Umbilical cord (tissue), 1 donor: ENCODE measurements at regions not wholly inside any gene's neighbourhood (a gene's known extent, or its start where the extent isn't known, plus 50 kb on each side); places are given as distances from the start of the nearest gene placed in this dataset.
A peak's percentile ranks its signal among the peaks of the same experiment; 100 is the strongest.

Experiments
- DNase-seq: peaks from one replicate; pipeline ENCODE4 v3.0.0-alpha.2; 2015; ENCODE audit warnings: low spot score

GRCh38 chr14:104512061-104512460 lies 67.5 kb upstream of the C14orf180 start:
- no peak for DNase-seq

DNA sequence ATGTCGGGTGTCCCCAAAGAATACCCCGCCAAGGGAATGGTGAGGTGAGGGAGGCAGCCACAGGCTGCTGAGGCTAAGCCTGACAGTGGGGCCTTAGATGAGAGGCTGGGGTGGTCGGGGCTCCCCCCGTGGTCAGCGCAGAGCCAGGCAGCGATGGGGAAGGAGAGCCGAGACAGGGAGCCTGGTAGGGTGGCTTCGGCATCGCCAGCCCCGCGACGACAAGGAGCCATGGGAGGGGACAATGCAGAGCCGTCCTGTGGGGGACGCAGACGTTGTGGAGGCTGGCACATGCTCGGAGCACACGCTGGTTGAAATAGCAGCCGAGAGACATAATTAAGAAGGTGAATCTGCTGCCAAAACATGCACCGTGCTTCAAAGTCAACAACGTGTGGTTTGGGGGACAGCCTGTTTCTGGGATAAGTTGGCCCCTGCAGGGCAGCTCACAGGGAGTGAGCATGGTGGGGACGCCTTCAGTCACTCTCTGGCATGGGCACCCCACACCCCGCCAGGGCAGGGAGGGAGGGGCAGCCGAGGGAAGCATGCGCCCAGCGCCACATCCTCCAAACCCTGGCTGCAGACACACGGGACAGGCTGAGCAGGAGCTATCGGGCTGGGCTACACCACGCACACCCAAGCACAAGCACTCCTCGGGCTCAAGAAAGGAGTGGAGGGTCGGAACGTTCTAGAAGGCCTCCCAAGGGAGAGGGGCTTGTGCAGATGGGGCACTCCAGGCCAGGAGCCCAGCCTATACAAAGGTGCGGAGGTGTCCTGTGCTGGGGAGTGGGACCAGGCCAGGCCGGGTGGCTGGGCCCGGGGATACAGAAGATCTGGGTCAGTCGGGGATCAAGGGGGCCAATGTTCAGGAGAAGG lies 66.6 kb upstream of the C14orf180 start:
- no peak for DNase-seq

DNA sequence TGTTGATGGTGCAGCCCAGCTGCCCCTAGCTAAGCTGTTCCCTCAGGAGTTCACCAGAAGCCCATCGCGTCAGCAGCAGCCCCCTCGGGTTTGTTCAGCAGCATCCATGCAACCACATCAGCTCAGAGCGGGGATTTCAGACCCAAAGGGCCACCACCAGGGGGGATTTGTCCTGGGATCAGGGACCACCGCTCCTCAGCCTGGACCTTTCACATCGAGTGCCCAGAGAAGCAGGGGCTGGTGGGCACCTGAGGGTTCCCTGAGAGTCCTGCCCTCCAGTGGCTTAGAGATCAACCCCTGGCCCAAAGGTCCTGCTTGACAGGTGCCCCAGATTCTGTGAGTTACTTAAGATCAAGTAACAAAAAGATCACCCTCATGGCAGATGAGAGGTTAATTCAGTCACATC lies 65.9 kb upstream of the C14orf180 start:
- no peak for DNase-seq

- DNase-seq: no peak
Observed at GRCh38 chr14:104514156-104514848, 65.3 kb upstream of the C14orf180 start.

DNA sequence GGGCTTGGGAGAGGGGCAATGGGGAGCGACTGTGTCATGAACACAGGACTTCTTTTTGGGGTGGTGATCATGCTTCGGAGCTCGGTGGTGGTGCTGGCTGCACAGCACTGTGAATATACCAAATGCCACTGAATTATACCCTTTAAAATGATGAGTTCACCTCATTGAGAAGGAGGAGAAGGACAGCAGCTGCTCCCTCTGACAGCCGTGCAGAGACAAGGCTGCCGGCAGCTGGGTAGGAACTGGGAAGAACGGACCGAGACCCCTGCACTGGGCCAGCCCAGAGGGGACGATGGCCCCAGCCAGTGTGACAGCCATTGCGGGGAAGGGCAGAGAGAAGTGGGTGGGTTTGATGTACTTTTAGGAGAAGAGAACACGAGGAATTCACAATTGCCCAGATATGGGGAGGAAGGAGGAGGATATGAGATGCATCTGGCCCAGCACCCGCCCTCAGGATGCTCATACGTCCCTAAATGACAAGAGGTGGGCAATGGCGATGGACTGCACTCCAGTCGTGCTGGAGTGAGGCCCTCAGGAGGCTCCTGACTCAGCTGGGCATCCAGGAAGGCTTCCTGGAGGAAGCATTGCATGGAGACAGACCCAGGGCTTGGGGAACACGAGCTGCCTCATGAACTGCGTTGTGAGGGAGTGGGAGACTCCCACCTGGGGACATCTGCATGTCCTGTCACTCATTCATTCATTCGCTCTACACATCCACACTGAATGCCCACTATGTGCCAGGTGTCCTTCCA lies 64.3 kb upstream of the C14orf180 start:
- DNase-seq: no peak

GRCh38 chr14:104515811-104516780 lies 63.5 kb upstream of the C14orf180 start:
- no peak for DNase-seq

DNA sequence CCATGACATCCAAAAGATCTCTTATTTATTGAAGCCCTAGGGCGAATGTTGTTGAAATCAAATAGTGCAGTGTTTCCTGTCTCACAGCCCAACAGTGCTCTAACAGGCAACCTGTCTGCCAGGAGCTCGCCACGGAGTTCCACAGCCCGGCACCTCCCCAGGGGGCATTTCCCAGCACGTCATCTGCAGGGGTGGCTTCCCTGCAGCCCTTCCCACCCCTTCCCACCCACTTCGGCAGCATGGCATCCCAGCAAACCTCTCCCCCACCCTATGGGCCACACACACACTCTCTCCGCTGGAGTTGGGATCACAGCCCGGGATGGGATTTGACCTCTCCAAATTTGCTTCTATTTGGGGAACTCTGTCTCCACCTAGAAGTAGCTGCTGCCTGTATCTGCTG lies 62.7 kb upstream of the C14orf180 start:
- no peak for DNase-seq

- no peak for DNase-seq
Observed at GRCh38 chr14:104517426-104517825, 62.1 kb upstream of the C14orf180 start.

- DNase-seq: no peak
Observed at GRCh38 chr14:104517867-104518266, 61.7 kb upstream of the C14orf180 start.

GRCh38 chr14:104518659-104519350 lies 60.8 kb upstream of the C14orf180 start:
- peak; percentile 24 for DNase-seq

DNA sequence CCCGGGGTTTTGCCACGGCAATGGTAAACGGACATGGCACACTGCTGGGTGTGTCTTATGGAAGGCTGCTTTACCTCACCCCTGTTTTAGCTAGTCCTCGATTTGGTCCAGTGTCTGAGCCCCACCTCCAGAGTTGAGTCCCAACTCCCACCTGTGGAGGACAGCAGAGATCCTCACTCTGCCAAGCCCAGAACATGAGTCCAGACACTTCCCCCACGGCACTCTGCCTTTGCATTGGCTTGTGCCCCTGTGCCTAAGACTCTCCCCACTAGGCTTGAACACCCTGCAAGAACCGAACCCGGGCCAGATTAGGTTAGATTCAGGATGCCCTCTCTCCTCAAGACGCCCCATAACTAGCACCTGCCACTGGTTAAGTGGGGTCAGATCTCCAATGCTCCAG lies 59.8 kb upstream of the C14orf180 start:
- no peak for DNase-seq

- no peak for DNase-seq
Observed at GRCh38 chr14:104520620-104521410, 58.7 kb upstream of the C14orf180 start.

DNA sequence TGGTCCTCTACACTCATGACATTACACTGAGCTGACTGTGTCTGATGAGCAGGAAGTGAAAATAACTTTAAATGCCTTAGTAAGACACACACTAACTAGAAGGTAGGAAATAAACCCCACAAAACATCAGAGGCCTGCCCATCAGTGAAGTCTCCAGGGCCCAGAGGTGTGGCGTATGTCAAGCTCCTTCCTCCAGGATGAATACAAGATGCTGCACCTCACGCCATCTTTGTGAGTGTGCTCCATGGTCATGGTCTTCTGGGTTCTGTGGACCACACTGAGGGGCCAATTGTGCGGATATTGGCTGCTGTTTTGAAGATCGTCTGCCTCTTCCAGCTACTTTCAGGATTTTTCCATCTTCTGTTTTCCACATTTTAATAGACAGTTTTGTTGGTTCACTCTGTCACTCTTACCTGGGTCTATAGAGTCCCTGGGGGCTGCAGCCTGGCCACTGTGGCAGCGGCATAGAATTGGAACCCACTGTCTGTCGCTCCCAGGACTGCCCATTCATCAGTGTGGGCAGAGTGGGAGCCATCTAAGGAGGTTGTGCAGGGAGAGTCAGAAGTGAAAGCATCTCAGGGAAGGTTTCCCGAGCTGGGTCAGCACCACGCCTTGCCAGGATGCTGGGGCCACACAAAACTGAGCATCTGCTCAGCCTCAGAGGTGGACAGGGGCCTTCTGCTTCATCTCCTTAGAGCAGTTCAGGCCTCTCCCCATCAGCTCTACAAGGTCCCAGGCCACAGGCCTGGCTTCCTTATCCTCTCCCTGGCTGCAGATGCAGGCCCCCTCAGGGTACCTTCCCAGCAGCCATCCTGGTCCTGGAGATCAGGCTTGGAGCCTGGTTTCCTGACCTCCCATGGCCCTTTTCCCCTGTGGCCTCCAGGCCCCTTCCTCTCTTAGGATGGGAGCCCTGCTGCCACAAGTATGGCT lies 57.5 kb upstream of the C14orf180 start:
- DNase-seq: no peak

GRCh38 chr14:104522926-104523545 lies 56.5 kb upstream of the C14orf180 start:
- no peak for DNase-seq

DNA sequence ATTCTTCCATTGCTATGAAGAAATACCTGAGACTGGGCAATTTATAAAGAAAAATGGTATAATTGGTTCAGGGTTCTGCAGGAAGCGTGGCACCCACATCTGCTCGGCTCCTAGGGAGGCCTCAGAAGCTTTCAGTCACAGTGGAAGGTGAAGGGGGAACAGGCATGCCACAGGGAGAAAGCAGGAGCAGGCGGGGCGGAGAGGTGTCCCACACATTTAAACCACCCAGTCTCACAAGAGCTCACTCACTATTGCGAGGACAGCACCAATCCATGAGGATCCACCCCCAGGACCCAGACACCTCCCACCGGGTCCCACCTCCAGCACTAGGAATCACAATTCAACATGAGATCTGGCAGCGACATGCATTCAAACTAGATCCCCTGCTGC lies 56.0 kb upstream of the C14orf180 start:
- no peak for DNase-seq

- no peak for DNase-seq
Observed at GRCh38 chr14:104524726-104525125, 54.8 kb upstream of the C14orf180 start.

DNA sequence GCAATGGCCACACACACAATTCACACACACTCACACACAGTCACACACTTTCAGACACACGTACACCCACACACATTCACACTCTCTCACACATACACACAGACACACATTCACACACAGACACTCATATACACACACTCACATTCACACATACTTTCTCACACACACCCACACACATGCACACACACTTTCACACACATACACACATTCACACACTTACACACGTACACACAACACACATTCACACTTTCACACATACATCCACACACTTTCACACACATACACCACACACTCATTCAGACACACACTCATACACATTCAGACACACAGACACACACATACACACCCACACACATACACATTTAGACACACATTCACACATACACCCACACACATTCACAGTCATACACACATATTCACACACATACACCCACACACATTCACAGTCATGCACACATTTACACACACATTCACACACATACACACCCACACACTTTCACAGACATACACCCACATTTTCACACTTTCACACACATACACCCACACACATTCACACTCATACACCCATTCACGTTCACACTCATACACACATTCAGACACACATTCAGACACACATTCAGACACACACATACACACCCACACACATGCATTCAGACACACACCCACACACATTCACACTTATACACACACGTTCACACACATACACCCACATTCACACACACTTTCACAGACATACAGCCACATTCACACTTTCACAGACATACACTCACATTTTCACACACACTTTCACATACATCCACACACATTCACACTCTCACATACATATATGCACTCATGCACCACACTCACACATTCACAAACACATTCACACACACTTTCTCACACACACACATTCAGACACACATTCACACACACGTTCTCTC lies 52.6 kb upstream of the C14orf180 start:
- no peak for DNase-seq
